ENCODE measurements at regions not wholly inside any gene's neighbourhood (a gene's known extent, or its start where the extent isn't known, plus 50 kb on each side); places are given as distances from the start of the nearest gene placed in this dataset.
"Not testable (repeated sequence)": the region's sequence is repeated elsewhere in the genome, so short reads cannot be mapped to it uniquely, and the experiment has no call there.

GRCh38 chr15:79765081-79765480 lies 131.7 kb downstream of the MTHFS start:
- DNase-seq (ENCODE audit: low spot score) = no peak

GRCh38 chr15:79769069-79769481 lies 127.7 kb downstream of the MTHFS start:
- no peak for DNase-seq (ENCODE audit: low spot score)

DNA sequence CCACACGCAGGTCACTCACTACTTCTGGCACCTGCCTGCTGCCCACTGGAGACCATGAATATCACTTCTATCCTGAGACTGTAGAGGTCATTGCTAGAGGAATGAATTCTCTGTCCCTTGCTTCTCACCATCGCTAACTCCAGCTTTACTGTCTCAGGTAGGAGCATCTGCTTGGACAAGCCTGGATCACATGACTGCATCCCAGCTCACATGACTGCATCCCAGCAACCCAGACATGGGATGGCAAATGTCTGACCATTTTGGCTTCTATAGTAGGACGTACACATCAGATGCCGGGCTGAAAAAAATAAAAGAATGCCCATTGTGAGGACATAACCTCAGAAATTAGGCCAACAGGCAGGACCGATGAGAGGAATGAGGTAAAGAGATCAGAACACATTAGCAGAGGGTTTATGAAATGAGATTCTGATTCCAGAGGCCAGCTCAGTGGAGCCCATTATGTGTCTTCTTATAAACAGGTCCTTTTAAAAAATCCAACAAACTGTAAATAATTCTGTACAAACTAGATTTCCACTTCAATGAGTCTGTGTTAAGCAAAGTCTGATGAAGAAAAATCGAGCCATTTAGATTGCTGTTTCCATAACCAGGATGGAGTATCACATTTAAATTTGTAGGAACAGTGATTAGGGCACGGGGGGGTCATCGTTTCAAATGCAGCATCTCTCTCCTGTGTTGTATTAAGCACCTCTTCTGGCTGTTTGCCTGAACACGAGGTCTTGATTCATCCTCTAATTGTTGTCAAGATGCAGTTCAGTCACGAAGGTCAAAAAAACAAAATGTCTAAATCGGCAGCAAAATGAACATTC lies 126.7 kb downstream of the MTHFS start:
- no peak for DNase-seq (ENCODE audit: low spot score)

- no peak for DNase-seq (ENCODE audit: low spot score)
These were observed 123.7 kb downstream of the MTHFS start for GRCh38 chr15:79773128-79773527.

DNA sequence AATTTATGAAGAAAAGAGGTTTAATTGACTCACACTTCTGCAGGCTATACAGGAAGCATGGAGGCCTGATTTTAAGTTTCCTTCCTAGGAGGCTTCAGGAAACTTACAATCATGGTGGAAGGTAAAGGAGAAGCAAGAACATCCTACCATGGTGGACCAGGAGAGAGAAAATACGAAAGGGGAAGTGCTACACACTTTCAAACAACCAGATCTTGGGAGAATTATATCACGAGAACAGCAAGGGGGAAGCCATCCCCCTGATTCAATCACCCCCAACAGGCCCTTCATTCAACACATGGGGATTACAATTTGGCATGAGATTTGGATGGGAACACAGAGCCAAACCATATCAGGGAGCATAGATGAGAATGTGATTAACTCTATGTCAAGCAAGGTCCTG lies 121.0 kb downstream of the MTHFS start:
- no peak for DNase-seq (ENCODE audit: low spot score)

GRCh38 chr15:79777916-79778315 lies 118.9 kb downstream of the MTHFS start:
- no peak for DNase-seq (ENCODE audit: low spot score)

DNA sequence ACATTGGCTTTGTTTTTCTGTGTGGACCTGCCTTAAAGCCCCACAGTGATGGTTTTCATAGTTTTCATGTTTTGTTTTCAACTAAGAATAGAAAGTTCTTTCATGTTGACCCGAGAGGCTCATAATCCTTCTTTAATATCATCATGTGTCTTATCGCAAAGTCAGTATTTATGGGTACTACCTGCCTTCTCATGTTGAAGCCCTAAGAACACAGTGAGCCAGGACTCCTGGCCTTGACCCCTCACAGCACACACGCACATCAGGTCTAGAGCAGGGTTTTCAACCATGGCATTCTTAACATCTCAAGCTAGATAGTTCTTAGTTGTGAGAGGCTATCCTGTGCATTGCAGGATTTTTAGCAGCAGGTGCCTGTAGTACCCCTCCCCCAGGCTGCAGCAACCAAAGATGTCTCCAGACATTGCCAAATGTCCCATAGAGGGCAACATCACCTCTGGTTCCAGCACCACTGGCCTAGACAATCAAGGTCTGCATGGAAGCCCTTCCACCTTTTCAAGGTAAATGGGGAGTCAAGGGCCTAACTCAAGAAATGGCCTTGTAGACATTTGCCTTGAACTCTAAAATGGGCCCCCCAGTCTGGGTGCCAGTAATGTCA lies 118.3 kb downstream of the MTHFS start:
- DNase-seq (ENCODE audit: low spot score) = no peak

GRCh38 chr15:79779746-79780145 lies 117.1 kb downstream of the MTHFS start:
- DNase-seq (ENCODE audit: low spot score) = no peak

- not testable (repeated sequence) for DNase-seq (ENCODE audit: low spot score)
These were observed 114.5 kb downstream of the MTHFS start for GRCh38 chr15:79782307-79782706.
